HL-60/S4 (cell line): ENCODE measurements at regions not wholly inside any gene's neighbourhood (a gene's known extent, or its start where the extent isn't known, plus 50 kb on each side); places are given as distances from the start of the nearest gene placed in this dataset.

Experiments
- in situ Hi-C: fragments of 300-500 bp; cut with MboI; formaldehyde crosslinking; loops from 2 replicates; pipeline ENCODE4 v1.14.3; 2022; ENCODE audit warnings: low sequenced_read_pairs

GRCh38 chr15:81449836-81450474, 75.9 kb upstream of the TMC3 start:
- in situ Hi-C loops = no loop called here

GRCh38 chr15:81443040-81443820, 69.2 kb upstream of the TMC3 start:
- in situ Hi-C loops = no loop called here

- in situ Hi-C loops = no loop called here
Observed at GRCh38 chr15:81442454-81442853, 68.4 kb upstream of the TMC3 start.

GRCh38 chr15:81434851-81435250, 60.8 kb upstream of the TMC3 start:
- in situ Hi-C loops = no loop called here

GRCh38 chr15:81433462-81433861, 59.4 kb upstream of the TMC3 start:
- in situ Hi-C loops = no loop called here

- in situ Hi-C loops = no loop called here
Observed at GRCh38 chr15:81432179-81432578, 58.2 kb upstream of the TMC3 start.

GRCh38 chr15:81427176-81427575, 53.2 kb upstream of the TMC3 start:
- in situ Hi-C loops = no loop called here

GRCh38 chr15:81425905-81426304, 51.9 kb upstream of the TMC3 start:
- in situ Hi-C loops = no loop called here
